AG08395 (cell line): ENCODE measurements at regions not wholly inside any gene's neighbourhood (a gene's known extent, or its start where the extent isn't known, plus 50 kb on each side); places are given as distances from the start of the nearest gene placed in this dataset.
"Not testable (repeated sequence)": the region's sequence is repeated elsewhere in the genome, so short reads cannot be mapped to it uniquely, and the experiment has no call there.

Experiments
- DNase-seq: peaks from one replicate; pipeline ENCODE4 v3.0.0; 2012; ENCODE audit warnings: mixed read lengths, low spot score

GRCh38 chr3:182258538-182259177 lies 534.6 kb upstream of the ATP11B start:
- no peak for DNase-seq

GRCh38 chr3:182259579-182259978 lies 533.7 kb upstream of the ATP11B start:
- no peak for DNase-seq

GRCh38 chr3:182261041-182261440 lies 532.3 kb upstream of the ATP11B start:
- no peak for DNase-seq

GRCh38 chr3:182268711-182269110 lies 524.6 kb upstream of the ATP11B start:
- no peak for DNase-seq

DNA sequence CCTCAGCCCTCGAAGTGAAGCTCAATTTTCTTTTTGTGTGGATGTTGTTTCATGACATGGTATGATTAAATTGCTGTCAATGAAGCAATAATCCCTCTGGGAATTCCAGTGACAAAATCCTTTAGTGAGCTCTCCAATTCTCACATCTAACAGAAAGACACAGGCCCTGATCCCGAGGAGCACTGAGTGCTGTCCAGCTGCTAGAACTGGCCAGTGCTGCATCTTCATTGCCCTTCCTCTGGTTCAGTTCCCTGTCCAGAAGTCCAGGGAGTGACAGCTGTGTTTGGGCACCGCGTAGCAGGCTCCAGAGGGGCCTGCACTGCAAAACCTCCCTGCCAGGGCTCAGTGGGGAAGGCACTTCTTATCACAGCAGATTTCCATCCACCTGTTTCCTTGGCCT lies 516.8 kb upstream of the ATP11B start:
- no peak for DNase-seq

- DNase-seq, result no peak
Measured at GRCh38 chr3:182284793-182285192, 508.5 kb upstream of the ATP11B start.

DNA sequence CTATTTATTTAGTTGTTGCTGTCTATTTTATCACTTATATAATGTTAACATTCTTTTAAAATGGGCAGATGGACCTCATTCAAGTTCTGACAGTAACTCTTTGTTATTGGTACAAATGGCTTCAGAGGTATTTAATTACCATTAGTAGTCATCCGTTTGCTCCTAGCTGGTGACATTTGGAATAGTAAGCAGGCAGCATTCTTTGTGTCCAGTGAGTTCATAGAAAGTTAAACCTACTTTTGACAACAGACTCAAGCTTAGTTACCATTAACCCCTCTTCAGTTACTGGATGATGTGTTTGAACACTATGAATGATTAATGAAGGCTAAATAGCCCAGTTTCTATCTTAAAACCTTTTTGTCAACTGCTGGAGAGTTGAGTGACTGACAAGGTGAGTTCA lies 500.7 kb upstream of the ATP11B start:
- no peak for DNase-seq

GRCh38 chr3:182294256-182294655 lies 499.0 kb upstream of the ATP11B start:
- DNase-seq, result no peak

DNA sequence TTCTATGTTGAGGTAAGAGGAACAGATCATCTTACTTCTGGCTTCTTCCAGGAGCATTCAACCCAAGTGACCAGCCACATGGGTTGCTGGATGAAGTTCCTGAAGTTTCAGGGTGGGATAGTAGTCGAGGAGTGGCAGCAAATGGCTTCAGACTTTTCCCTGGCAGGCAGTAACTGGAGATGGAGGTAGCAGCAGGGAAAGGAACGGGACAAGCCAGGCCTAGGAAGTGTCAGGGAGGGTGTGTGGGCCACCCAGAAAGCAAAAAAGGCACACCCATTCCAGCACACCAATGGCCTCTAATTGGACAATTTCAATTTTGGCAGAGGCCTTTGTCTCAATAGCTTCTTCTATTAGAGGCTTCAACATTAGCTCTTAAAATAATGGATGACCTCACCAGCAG lies 498.6 kb upstream of the ATP11B start:
- DNase-seq, result no peak

- no peak for DNase-seq
Measured at GRCh38 chr3:182300266-182300665, 493.0 kb upstream of the ATP11B start.

DNA sequence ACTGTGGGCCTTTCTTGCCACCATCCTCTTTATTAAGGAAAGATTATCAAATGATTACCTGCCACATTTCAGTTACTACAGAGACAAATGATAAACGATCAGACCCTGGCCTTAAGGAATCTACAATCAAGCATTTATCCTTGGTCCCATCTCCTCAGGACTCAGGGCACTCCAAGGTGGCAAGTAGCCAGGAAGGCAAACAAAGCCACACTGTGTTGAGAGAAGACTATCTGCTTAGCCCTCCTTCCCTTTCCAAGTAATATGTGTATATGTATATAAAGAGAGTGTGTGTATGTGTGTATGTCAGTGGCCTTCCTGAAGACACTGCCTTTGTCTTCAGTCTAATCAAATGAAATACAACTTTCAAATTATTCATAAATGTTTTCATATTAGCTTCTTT lies 490.1 kb upstream of the ATP11B start:
- no peak for DNase-seq

DNA sequence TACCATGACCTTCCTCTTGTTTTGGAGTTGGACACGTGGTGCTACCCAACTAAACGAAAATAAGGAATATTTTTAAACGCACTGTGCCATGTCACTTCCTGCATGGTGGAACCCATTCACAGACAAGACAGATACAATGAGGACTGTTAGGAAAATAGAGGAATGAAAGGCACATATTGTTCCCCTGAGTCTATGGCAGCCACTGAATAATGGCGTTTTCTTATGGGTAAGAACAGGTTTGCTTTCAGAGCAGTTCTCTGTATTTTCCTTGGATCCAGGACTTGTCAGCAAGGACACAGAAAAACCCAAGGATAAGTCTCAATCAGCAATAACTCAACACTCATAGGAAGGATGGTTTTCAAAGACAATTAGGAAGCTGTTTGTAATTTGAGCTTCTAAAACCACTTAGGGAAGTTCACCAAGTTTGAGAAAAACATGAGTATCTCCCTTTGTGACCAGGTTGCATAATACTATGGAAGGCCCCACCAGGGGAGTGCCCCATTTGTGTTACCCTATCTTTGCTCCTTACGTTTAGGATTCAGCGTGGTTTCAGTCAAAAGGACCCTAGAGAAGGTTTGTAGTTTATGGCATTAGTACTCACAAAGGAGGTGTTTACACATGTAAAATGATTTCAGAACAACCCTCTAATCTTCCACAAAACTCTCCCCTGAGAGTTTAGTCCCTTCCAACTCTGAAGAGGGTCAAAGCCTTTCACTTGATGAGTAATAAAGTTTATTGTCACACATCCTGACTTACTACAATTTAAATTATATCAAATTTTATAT lies 487.2 kb upstream of the ATP11B start:
- no peak for DNase-seq

GRCh38 chr3:182308328-182308727 lies 485.0 kb upstream of the ATP11B start:
- DNase-seq, result no peak

- no peak for DNase-seq
Measured at GRCh38 chr3:182309120-182309519, 484.2 kb upstream of the ATP11B start.

DNA sequence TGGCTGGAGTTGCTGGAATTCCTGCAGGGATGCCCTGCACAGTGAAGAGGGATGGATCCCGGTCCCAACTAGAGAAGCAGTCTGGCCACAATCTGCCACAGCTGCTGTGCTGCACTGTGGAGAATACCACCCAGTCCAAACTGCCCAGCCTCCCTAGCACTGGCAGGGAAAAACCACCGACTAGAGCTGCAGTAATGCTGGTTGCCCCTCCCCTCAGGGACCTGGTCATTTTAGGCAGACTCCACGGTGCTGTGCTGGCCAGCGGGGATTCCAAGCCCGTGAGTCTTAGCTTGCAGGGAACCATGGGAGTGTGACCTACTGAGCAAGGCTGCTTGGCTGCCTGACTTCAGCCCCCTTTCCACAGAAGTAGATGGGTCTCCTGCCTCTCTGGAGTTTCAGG lies 478.0 kb upstream of the ATP11B start:
- no peak for DNase-seq

DNA sequence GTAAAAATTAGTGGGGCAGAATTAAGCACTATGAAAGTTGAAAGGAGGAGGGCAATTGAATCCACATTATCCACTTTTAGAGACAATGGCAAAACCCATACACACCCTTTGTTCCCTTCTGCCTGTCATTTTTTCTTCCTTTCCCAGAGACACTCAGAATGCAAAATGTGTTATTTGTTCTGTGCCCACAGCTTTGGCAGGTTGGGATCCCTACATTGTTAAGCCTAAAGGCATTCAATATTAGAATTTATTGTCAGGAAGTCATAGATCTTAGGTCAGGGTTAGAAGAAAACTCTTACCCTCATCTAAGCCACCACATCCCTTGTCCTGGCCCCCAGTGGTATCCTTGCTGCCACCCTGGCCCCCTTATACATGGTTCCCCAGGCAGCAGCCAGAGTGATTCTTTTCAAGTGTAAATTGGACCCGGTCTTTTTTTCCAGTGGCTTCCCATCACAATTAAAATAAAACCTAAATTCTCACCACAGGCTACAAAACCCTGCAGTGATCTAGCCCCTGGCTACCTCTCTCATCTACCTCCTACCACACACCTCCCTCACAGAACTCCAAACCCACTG lies 470.1 kb upstream of the ATP11B start:
- no peak for DNase-seq

GRCh38 chr3:182323898-182324297 lies 469.4 kb upstream of the ATP11B start:
- no peak for DNase-seq

- DNase-seq, result no peak
Measured at GRCh38 chr3:182325213-182325950, 467.9 kb upstream of the ATP11B start.

DNA sequence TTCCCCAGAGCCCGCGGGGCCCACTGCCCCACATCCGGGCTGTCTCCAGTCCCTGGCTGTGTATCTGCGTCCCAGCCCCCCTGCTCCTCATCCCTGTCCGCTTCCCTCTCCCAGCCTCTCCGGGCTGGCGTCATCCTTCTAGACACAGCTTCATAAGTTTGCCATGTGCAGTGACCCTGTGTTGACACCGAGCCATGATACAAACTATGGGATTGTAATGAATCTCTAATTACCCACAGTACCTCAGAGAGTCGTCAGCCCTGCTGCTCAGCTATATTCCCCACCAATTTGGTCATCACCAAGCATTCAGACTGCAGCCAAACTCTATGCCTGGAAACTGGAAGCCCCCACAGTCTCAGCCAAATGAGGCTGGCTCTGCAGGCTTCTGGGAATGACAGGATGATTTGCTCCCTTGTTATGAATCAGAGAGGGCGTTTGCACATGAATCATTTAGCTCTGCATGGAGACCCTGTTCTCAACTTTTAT lies 466.1 kb upstream of the ATP11B start:
- DNase-seq, result no peak

DNA sequence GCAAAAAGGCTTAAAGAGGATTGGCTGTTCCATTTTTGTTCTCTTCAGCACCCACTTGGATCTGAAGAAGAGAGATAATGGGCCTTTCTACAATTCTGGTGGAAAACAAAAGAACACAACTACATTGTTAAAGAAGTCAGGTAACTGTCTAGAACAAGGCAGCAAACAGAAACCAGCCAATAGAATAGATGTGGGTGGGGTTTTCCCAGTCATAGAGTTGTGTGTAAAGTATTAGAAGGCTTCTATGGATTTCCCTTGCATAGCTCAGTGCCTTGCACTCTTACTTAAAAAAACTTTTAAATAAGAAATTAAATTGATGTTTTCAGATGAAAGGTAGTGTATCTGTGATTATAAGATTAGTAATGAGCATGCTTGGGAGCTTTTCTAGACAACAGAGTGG lies 462.7 kb upstream of the ATP11B start:
- no peak for DNase-seq

DNA sequence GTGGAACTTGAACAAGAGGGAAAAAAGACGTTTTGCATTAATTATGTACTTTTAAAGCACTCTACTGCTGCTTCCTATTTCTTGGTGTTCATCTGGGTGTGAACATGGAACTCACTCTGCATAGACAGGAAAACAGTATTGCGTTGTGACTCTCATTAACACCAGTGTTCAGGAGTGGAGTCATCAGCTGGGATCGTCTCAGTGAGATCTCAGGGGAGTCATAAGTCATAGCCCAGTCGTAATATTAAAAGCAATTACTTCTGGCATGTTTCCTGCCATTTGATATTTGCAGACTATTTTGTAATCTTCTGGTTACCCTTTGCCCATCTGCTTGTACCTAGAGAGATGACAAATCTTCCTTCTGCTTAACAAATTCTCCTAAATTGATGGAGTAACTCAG lies 462.0 kb upstream of the ATP11B start:
- no peak for DNase-seq

DNA sequence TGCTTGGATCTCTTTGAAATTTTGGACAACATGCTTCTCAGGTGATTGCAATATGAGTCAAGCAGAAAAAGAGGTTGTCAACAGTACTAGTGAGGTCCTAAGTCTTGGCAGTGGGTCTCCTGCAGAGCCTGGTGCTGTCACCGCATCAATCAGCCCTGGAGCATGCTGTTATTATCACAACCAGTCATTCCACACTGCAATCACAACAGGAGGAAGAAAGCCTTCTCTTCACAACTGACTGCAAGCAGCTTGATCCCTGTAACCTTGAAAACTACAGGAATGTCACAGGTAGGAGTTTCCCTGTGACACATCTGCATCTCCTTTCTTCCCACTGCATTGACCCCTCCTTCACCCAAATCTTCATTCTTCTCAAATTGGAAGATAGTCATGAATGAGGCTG lies 451.1 kb upstream of the ATP11B start:
- no peak for DNase-seq

GRCh38 chr3:182344026-182344425 lies 449.3 kb upstream of the ATP11B start:
- DNase-seq, result not testable (repeated sequence)
